HT-29 (cell line): ENCODE measurements at regions not wholly inside any gene's neighbourhood (a gene's known extent, or its start where the extent isn't known, plus 50 kb on each side); places are given as distances from the start of the nearest gene placed in this dataset.

Source experiments
- DNase-seq: peaks from one replicate; pipeline ENCODE4 v3.0.0-alpha.2; 2015; ENCODE audit warnings: low spot score

DNA sequence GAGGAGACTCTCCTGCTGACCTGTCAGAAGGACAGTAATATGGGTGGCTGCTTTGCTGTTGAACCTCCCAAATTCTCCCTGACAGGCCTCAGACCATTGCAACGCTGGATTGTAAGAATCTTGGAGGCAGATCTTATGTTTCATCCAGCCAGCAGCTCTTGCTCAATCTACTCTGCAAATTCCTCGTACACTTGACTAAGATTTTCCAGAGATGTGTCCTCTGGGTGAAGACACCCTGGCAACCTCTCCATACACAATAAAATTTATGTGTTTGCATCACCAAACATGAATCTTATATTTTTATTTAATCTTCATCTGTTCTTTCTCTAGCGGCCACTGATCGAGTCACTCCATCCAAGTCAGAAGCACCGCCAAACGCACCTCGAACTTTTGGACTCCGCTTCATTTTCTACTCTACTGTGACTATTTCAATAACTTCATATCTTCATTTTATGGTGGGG lies 623.1 kb downstream of the ACTR3B start:
- DNase-seq = no peak

DNA sequence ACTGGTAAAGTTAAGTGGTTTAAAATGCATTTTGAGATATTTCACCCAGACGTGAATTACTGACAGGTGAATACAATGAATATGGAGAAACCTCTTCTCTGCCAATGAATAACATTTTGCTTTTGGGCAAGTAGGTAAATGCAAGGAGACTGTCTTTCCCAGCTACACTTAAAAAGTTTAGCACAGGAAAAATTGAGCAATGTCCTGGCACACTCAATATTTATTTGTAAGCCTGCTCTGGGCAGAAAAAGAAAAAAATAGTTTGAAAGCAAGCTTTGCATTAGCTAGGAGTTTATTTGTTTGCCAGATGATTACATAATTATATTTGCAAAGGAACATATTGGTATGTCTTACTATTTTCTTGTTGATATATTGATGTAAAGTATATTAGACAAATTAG lies 624.2 kb downstream of the ACTR3B start:
- no peak for DNase-seq

DNA sequence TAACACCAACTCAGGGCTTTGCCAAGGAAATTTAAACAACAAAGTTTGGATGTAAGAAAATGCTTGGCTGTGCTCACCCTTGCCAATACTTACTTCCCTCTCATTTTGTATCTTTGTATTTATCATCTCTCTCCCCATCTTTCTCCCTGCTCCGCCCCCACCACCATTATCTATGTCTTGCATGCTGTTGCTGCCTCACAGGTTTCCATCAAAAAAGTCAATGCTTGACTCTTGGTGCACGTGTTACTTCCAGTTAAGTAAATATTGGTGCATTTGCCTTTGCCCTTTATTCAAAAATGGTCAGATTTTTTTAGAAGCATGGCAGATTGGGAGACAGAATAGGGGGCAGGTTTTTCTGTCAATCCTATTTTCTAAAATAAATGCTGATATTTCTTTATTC lies 626.0 kb downstream of the ACTR3B start:
- DNase-seq = no peak

DNA sequence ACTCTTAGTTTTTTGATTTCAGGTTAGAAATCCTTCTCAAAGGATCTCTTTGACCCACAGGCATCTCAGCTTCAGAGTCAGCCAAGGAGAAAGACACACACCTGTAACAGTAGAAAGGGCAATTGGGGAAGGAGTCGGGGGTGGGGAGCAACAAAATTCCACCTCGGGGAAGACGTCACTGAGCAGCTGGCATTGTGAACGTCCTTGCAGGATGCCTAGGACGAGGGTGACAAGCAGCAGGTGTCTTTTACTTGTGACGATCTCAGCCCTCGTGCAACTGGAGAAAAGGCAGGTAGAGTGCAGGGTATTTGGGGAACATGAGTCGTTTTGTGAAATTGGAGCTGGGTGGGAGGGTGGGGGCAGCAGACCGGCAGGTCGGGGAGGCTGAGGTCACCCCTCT lies 627.0 kb downstream of the ACTR3B start:
- DNase-seq = no peak

DNA sequence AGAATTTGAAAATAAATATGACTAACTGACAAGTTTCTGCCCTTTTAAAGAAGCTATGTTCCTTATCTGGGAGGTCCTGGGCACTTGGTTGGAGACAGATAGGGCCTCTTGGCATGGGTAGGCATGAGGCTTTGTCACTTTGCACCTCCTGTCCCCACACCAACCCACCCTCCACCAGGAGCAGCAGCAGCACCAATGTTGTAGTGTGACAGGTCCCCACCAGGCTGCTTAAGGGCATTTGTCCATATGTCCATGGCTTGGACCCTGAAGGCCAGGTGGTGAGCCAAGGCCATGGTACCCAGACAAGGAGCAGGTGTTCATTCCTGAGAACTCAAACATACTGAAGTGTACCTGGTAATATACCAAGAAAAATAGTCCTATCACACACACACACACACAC lies 629.1 kb downstream of the ACTR3B start:
- no peak for DNase-seq

DNA sequence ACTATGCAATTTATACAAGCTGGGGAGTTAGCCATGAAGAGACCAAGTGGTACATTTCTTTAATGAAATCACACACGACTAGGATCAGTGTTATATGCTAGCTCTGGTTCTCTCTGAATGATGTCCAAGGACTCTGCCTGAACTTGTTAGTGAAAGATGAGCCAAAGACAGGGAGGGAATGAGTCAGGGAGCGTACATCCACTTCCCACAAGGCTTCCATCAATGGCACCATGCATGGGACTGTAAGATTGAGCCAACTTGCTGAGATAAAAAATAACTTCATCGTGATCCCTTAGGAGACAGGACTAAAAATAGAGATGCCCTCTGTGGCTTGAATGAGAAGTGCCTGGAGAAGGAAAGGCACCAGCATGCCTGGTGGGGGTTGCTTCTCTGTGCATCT lies 629.7 kb downstream of the ACTR3B start:
- no peak for DNase-seq

DNA sequence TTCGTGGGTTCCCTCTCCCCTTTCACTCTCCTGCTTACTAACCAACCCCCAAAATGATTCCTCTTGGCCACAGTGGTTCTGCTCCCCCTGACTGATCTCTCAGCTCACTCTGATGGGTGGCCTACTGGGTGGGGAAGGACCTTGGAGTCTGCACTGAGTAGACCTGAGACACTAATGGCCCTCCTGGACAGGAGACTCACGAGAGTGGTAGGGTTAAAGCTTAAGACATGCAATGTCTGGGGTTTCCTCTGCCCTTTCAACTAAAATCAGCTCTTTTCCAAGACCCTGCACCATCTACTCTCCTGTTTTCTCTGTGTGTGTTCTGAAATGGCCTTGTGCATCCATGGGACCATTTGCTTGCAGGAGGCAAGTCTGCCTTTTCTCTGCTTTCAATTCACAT lies 631.4 kb downstream of the ACTR3B start:
- no peak for DNase-seq

DNA sequence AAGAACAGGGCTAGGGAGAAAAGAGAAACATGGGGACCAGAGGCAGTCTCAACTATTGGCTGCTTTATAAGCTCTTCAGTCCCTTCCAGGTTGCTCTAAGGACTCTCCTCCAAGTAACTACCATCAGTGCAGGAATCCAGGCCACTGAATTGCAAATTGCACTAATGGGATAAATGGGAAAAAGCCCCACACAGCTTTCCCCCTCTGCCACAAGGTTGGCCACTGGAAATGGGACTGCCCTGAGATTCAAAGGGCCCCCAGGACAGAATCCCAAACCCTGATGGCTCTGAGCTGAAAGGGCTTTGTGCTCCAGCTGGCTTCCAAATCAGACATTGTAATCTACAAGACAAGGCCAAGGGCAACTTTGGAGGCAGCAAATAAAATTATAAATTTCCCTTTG lies 633.2 kb downstream of the ACTR3B start:
- no peak for DNase-seq

DNA sequence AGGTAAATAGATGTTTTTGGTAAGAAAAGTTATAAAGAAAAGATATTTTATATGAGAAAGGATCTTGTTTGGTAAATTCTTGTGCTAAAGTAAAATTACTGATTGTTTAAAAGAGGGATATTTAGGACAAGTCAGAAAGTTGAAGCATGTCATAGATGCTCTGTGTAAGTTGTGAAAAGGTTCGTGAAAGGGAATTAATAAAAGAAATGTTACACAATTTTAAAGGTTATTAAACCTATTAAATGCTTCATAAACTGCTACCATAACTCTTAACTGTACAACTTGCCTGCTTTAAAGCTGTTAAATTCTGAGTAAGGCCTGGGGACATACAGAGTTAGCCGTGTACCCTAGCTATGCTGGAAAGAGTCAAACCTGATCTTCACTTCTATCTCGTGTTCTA lies 634.1 kb downstream of the ACTR3B start:
- no peak for DNase-seq

DNA sequence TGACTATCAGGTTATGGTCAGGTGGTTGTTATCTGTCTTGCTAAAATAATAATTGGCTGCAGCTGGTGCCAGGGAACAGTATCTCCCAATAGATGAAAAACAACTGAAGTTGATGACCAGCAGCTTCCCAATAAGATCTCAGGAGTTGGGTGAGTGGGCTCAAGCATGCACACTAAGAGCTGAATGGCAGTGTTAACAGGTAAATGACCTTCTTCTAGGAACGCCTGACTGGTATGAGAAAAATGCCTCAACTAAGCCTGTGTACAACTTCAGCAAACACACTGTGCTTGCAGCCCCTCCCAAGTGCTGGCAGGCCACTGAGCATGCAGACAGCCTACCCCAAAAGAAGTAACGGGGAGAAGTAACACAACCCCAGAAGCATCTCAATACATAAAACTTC lies 636.9 kb downstream of the ACTR3B start:
- DNase-seq = no peak

DNA sequence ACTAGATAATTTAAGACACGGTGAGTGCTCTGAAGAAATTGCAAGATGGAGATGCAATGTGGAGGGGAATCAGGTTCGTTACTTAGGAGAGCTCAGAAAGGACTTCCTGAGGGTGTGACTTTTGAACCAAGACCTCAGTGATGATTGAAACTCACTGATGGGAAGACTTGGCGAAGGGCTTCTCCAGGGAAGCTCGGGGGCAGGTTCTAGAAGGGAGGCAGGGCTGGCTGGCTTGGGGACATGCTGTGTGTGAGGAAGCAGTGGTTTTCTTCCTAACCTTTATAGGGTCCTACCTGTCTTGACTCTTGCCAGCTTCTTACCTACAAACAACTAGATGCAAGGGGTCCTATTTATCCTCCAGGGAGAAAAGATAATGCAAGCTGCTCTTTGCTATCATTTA lies 637.9 kb downstream of the ACTR3B start:
- no peak for DNase-seq

DNA sequence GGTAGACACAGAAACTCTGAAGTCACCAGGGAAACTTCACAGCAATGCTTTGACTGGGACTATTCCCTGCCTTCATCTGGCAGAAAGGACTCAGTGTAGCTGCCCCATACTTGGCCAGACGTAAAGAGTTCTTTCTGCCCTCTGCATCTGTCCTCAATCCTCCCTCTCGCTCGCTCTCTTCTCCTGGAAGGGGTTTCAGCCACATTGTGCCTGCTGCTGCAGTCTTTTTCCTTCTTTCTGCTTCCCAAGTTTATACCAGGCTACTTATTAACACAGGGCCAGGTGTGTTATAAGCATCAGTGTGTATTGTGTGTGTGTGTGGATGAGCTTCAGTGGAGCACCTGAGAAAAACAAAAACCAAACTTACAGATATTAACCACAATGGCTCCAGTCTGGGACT lies 638.4 kb downstream of the ACTR3B start:
- DNase-seq = no peak

DNA sequence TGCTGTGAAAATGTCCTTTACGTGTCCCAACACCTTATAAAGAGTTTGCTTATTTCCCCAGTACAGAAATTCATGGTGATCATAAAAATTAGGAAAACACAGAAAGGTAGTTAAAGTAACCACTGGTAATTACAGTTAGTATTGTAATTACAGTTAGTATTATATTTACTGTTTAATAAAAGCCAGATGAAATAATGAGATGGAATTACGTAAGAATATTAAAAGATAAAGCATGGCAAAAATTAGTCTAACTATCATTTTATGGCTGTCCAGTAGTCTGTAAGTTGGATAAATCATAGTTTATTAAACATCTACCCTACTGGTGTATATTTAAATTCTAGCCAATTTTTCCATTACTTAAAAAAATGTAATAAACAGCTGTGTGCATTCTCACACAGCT lies 638.8 kb downstream of the ACTR3B start:
- DNase-seq = no peak

DNA sequence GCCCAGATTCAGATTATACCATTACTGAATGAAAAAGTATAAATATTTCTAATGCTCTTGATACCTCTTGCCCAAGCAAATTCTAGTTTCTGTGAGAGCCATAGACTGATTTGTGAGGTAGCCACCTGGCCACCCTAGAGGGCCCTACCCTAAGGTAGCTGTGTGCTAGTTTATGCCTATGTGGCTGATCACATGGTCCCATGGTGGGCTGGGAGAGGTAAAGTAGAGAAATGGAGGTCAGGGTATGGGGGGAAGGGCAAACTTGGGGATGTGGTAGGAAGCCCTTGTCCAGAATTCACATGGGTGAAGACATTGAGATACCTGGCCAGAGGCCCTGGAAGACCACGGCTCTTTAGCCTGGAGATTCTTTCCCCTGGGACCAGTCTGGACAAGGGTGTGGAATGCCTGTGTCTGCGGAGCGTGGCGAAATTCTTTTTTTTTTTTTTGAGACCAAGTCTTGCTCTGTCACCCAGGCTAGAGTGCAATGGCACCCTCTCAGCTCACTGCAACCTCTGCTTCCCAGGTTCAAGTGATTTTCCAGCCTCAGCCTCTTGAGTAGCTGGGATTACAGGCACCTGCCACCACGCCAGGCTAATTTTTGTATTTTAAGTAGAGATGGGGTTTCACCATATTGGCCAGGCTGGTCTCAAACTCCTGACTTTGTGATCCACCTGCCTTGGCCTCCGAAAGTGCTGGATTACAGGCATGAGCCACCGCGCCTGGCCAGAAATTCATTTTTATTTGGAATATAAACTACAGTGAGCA lies 639.4 kb downstream of the ACTR3B start:
- no peak for DNase-seq

DNA sequence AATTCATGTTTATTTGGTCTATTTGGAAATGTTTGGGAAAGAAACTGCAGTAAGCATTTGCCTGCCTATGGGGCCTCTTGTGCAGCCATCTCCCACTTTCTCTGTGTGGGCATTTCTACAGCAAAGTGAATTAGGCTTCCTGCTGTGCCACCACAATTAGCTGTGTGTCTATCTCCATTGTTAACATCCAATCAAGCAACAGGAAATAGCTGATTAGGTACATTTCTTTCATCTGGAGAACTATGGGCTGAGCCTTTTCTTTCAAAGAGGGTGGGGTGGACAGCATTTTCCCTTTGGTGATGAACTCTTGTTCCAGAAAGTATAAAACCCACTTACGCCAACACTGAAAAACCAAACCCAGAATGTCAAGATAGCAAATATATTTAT lies 640.0 kb downstream of the ACTR3B start:
- no peak for DNase-seq

DNA sequence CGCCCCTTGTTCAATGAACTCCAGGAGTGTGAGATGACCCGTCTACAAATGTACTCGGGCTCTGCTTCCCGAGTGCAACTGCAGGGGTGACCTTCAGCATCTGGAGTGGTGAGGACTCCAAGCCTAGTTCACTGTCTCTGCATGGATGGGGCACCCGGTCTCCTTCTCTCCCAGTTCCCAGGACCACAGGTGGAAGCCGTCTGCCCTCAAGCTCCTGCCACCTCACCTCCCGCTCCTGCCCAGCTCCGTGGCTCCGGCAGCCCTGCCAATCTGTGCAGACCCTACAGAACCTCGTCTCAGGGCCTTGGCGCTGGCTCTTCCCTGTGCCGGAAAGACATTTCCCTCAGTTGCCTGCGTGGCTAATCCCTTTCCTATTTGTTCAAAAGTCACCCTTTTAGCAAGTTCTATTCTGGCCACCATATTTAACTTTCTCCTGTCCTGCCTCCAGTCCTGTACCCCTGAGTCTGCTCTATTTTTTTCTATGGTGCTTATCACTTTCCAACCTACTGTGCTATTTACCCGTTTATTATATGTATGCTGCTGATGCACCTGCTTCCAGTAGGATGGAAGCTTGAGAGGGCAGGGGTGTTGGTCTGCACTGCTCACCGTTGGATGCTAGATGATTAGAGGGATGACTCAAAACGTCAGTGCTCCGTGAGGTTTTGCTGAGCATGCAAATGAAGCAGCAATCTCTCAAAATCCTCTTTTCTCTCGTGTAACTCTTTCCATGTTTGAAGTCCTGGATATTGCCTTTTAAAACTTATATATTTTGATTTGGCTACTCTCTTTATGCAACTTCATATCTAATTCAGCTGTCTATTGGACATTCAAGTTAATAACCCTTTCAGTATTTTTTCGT lies 641.4 kb downstream of the ACTR3B start:
- DNase-seq = no peak

DNA sequence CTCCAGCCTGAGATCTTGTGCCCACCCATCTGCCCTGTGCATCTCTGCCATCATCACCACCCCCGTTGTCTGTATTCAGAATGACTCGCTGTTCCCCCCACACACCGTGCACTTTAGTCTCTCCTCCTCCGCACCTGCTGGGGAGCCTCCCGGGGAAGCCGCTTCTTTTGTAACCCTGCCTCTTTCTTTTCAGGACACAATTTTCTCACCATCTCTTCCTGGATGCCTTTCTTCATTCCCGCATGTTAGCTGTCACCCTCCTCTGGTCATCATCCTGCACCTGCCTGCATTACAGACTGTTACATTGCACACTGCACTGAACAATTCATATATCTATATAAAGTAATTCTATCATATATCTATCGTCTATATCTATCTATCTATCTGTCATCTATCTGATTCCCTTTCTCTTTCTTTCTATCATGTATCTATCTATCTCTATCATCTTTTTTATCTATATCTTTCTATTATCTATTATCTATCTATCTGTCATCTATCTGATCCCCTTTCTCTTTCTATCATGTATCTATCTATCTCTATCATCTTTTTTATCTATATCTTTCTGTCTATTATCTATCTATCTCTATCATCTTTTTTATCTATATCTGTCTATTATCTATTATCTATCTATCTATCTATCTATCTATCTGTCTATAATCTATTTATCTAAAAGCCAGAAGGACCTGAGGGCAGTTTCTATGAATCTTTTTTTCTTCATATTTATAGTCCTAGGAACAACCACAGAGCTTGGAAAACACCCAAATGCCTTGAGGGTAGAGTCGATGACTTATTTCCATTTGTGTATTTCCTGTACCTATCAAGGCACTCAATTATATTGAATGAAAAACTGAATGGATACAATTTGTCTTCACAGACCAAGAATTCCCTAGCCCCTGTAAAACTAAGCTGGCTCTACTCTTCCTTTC lies 642.5 kb downstream of the ACTR3B start:
- no peak for DNase-seq

DNA sequence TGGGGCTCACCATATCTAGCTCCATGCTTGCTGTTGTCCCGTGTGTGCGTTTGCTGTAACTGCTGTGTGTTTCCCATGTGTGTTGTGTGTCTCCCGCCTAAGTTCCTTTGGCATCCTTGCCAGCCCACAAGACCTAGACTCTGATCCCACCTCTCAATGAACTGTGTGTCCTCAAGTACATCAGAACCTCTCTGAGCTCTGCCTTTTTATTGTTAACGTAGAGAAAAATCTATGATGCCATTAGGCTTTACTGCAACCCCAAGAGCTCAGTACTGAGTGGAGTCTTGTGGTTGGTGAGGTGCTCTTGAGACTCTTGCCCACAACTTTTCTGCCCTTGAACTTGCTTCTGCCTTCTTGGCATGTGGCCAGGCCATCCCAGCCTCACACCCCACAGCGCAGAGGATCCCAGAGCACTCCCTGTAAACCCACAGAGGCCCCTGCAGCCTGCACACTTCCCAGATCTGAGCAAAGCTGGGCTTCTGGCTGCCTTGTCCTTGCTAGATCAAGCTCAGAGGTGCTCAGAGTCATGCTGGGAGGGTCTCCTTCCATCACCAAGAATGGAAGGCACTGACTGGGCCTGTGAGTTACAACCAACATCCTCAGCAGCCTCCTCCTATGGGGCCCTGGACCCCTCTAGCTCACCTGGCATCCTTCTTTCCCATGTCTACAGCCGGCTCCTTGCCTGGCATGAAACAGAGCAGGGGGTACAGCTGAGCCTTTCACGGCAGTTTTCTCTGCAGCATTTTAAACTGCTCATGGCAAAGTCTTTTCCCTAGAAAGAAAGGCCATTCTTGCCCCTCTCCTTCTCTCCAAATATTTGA lies 643.4 kb downstream of the ACTR3B start:
- no peak for DNase-seq

DNA sequence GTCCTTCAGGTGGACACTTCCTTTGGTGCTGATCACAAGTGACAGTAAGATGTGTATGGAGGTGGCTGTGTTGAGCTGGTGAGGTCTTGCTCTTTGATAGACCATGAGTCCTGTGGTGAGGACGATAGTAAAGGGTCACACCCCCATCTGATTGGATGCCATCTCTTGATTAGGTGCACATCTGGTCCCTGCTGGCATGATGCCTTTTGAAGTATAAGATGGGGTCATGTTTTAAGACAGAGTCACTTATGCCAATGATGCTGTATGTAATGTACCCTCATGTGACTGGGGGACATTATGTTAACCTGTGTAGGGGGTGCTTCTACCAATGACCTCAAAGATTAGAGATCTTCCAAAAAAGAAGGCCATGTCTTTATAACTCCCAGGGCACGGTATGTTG lies 644.6 kb downstream of the ACTR3B start:
- no peak for DNase-seq

DNA sequence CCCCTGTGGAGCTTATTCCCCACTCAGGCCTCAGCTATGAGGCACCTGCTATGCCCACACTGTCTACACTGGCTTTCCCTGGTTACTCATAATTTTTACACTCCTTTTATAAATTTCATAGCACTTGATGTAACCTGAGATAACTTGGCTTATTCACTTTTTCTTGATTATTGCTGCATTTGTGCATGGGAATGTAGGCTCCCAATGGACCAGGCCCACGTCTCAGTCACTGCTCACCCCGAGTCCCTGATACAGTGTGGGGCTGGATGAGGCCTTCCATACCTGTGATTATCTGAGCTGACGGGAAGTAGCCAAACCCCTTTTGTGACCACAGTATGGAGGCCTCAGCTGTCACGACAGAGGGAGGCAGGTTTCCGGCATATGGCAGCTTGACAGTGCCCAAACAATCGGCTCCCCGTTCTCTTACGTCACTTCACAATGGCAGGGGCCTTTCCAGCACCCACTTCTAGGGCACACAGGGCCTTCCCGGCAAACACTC lies 645.3 kb downstream of the ACTR3B start:
- no peak for DNase-seq
